ENCODE measurements at regions not wholly inside any gene's neighbourhood (a gene's known extent, or its start where the extent isn't known, plus 50 kb on each side); places are given as distances from the start of the nearest gene placed in this dataset.

- TF ChIP-seq MAX (IDR thresholded peaks at IDR 0.05), result no peak
- no peak for TF ChIP-seq YY1 (IDR thresholded peaks at IDR 0.05; ENCODE audit: low read depth)
- no peak for TF ChIP-seq CEBPB (IDR thresholded peaks at IDR 0.05)
- TF ChIP-seq EGR1 (IDR thresholded peaks at IDR 0.05), result no peak
- no peak for TF ChIP-seq ZBTB7A (IDR thresholded peaks at IDR 0.05; ENCODE audit: low read depth)
- TF ChIP-seq RAD21 (IDR thresholded peaks at IDR 0.05; ENCODE audit: low read depth), result no peak
- TF ChIP-seq TAF1 (IDR thresholded peaks at IDR 0.05; ENCODE audit: low read depth), result no peak
- TF ChIP-seq EP300 (IDR thresholded peaks at IDR 0.05; ENCODE audit: borderline replicate concordance), result no peak
- TF ChIP-seq FOXM1 (IDR thresholded peaks at IDR 0.05; ENCODE audit: borderline replicate concordance, low read depth), result no peak
- TF ChIP-seq REST (IDR thresholded peaks at IDR 0.05; ENCODE audit: low read depth), result no peak
- no peak for TF ChIP-seq TEAD4 (IDR thresholded peaks at IDR 0.05)
- no peak for TF ChIP-seq NFIC (IDR thresholded peaks at IDR 0.05)
These were observed 399.8 kb downstream of the OSTF1 start for GRCh38 chr9:75487856-75488718.

All from Ishikawa (cell line).